ENCODE measurements at regions not wholly inside any gene's neighbourhood (a gene's known extent, or its start where the extent isn't known, plus 50 kb on each side); places are given as distances from the start of the nearest gene placed in this dataset.

DNA sequence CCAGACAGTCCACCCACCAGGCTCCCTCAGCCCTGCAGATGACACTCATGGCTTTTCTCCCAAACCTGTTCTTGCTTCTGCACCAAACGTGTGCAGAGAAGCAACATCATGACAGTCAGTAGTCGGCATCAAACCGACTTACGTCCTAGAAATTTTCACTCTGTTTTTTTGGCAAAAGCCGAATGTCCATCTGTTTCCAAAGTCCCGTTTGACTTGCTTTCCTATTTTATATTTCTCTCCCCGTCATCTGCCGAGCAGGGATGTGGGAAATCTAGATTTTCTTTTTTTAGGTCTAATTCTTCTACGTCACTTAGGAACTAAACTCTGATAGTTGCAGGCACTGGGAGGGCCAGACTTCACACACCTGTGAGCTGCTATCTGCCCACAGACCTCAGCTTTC lies 104.9 kb downstream of the RMI2 start:
- Histone ChIP-seq H3K4me2 (ENCODE audit: low read length) (no peak overlapping the region), H3K27me3 (ENCODE audit: control insufficient read depth, insufficient read depth, low read length) (peaks cover 54% of the 10 kb centered on the region), H3K4me3 (ENCODE audit: low read length) (no peak overlapping the region), H3K9me3 (replicated peaks; ENCODE audit: low read length) (no peaks in the 10 kb centered on the region), H3K36me3 (ENCODE audit: insufficient read depth, low read length) (no peaks in the 10 kb centered on the region), H3K4me1 (ENCODE audit: control insufficient read depth, insufficient read depth, low read length) (no peaks in the 10 kb centered on the region), H3K9ac (ENCODE audit: low read depth, low read length) (no peak overlapping the region)

GRCh38 chr16:11452298-11452697 lies 107.0 kb downstream of the RMI2 start:
- no peak overlapping the region for H3K4me2 ChIP-seq (ENCODE audit: low read length)
- no peaks in the 10 kb centered on the region for H3K36me3 ChIP-seq (ENCODE audit: insufficient read depth, low read length)
- peaks cover 49% of the 10 kb centered on the region for H3K27me3 ChIP-seq (ENCODE audit: control insufficient read depth, insufficient read depth, low read length)
- no peak overlapping the region for H3K9ac ChIP-seq (ENCODE audit: low read depth, low read length)
- H3K4me1 ChIP-seq (ENCODE audit: control insufficient read depth, insufficient read depth, low read length): no peaks in the 10 kb centered on the region
- no peaks in the 10 kb centered on the region for H3K9me3 ChIP-seq (replicated peaks; ENCODE audit: low read length)
- H3K4me3 ChIP-seq (ENCODE audit: low read length): no peak overlapping the region

DNA sequence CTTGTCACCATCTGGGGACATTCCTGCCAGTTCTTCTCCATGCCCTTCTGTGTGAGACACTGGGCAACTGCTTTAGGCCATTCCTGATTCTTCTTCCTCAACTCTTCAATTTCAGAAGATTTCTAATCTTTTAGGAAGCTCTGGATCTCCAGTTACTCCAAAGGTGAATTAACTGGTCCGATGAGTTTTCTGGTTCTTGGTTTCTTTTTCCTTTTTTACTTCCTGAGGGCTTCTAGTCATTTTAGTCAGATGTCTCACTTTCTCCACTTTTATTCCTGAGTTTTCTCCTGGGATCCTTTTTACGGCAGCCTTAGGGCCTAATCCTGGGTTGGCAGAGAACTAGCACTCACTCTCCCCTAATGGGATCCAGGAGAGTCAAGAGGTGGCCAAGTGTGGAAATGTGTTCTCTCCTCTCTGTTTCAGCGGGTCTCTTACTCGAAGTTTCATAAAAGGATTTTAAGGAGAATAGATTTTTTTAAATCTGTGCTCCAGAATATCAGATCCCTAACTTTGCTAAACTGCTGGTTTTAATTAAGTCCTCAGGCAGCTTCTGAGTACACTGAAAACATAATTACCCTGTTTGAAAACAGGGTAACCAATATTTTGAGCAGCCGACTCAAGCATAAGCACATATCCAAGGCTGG lies 107.6 kb downstream of the RMI2 start:
- H3K4me3 ChIP-seq (ENCODE audit: low read length): no peak overlapping the region
- H3K9me3 ChIP-seq (replicated peaks; ENCODE audit: low read length): no peaks in the 10 kb centered on the region
- H3K4me1 ChIP-seq (ENCODE audit: control insufficient read depth, insufficient read depth, low read length): no peaks in the 10 kb centered on the region
- H3K4me2 ChIP-seq (ENCODE audit: low read length): no peak overlapping the region
- H3K27me3 ChIP-seq (ENCODE audit: control insufficient read depth, insufficient read depth, low read length): peaks cover 49% of the 10 kb centered on the region
- H3K9ac ChIP-seq (ENCODE audit: low read depth, low read length): no peak overlapping the region
- H3K36me3 ChIP-seq (ENCODE audit: insufficient read depth, low read length): no peaks in the 10 kb centered on the region

DNA sequence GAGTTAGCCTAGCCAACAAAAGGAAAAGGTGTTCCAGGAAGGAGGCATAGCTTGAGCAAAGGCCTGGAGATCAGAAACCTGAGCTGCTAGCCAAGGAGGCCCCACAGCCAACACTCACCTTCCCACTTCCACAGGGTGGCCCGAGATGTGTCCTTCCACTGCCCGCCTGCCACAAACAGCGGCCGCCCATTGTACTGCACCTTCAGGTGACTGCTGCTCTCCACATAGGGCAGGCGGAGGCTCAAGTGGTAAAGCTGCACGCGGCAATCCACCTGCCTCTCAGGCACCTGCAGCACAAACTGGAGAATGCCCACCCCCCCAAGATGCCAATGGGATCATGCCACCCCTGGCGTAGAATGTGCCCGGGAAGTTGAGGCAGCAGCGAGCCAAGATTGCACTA lies 111.5 kb downstream of the RMI2 start:
- H3K9ac ChIP-seq (ENCODE audit: low read depth, low read length): no peak overlapping the region

GRCh38 chr16:11459722-11460121 lies 114.5 kb downstream of the RMI2 start:
- Histone ChIP-seq H3K36me3 (ENCODE audit: insufficient read depth, low read length) (no peaks in the 10 kb centered on the region), H3K9me3 (replicated peaks; ENCODE audit: low read length) (no peaks in the 10 kb centered on the region), H3K9ac (ENCODE audit: low read depth, low read length) (no peak overlapping the region), H3K4me1 (ENCODE audit: control insufficient read depth, insufficient read depth, low read length) (no peaks in the 10 kb centered on the region), H3K4me2 (ENCODE audit: low read length) (no peak overlapping the region), H3K4me3 (ENCODE audit: low read length) (no peak overlapping the region), H3K27me3 (ENCODE audit: control insufficient read depth, insufficient read depth, low read length) (peaks cover 27% of the 10 kb centered on the region)

More for the DNA sequence above, 111.5 kb downstream of the RMI2 start:
- Histone ChIP-seq H3K9me3 (replicated peaks; ENCODE audit: low read length) (no peaks in the 10 kb centered on the region), H3K27me3 (ENCODE audit: control insufficient read depth, insufficient read depth, low read length) (peaks cover 46% of the 10 kb centered on the region), H3K4me3 (ENCODE audit: low read length) (no peak overlapping the region), H3K4me1 (ENCODE audit: control insufficient read depth, insufficient read depth, low read length) (no peaks in the 10 kb centered on the region), H3K4me2 (ENCODE audit: low read length) (no peak overlapping the region), H3K36me3 (ENCODE audit: insufficient read depth, low read length) (no peaks in the 10 kb centered on the region)

DNA sequence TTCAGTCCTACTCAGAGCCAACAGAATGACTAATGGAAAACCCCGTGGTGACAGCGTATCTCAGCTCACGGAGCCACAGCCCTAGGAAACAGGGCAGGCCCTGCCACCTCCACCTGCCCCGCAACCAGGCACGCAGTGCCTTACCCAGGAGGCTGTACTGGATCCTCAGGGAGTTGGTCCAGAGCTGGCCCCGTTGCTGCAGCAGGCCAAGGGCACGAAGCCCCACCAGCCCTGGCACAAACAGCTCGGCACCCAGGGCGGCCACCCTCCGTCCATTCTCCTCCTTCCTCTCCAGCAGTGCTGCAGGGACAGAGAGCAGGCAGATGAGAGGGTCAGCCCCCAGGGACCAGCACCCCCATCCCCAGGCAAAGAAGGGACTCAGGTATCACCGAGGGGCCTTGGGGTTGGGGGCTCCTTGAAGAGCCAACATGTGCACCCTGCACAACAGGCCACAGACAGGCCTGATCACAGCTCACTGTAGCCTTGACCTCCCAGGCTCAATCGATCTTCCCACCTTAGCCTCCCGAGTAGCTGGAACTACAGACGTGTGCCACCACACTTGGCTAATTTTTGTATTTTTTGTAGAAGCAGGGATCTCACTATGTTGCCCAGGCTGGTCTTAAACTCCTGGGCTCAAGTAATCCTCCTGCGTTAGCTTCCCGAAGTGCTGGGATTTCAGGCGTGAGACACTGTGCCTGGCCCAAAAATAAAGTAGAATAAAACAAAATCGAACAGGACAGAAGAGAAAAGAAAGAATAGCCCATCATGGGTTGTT lies 115.7 kb downstream of the RMI2 start:
- Histone ChIP-seq H3K9ac (ENCODE audit: low read depth, low read length) (no peak overlapping the region), H3K4me2 (ENCODE audit: low read length) (no peak overlapping the region), H3K4me3 (ENCODE audit: low read length) (no peak overlapping the region), H3K27me3 (ENCODE audit: control insufficient read depth, insufficient read depth, low read length) (peaks cover 34% of the 10 kb centered on the region), H3K36me3 (ENCODE audit: insufficient read depth, low read length) (no peaks in the 10 kb centered on the region), H3K9me3 (replicated peaks; ENCODE audit: low read length) (no peaks in the 10 kb centered on the region), H3K4me1 (ENCODE audit: control insufficient read depth, insufficient read depth, low read length) (no peaks in the 10 kb centered on the region)

GRCh38 chr16:11461595-11461990 lies 116.3 kb downstream of the RMI2 start:
- no peaks in the 10 kb centered on the region for H3K4me1 ChIP-seq (ENCODE audit: control insufficient read depth, insufficient read depth, low read length)
- H3K27me3 ChIP-seq (ENCODE audit: control insufficient read depth, insufficient read depth, low read length): peaks cover 34% of the 10 kb centered on the region
- H3K9me3 ChIP-seq (replicated peaks; ENCODE audit: low read length): no peaks in the 10 kb centered on the region
- H3K4me3 ChIP-seq (ENCODE audit: low read length): no peak overlapping the region
- no peak overlapping the region for H3K4me2 ChIP-seq (ENCODE audit: low read length)
- H3K9ac ChIP-seq (ENCODE audit: low read depth, low read length): no peak overlapping the region
- no peaks in the 10 kb centered on the region for H3K36me3 ChIP-seq (ENCODE audit: insufficient read depth, low read length)

DNA sequence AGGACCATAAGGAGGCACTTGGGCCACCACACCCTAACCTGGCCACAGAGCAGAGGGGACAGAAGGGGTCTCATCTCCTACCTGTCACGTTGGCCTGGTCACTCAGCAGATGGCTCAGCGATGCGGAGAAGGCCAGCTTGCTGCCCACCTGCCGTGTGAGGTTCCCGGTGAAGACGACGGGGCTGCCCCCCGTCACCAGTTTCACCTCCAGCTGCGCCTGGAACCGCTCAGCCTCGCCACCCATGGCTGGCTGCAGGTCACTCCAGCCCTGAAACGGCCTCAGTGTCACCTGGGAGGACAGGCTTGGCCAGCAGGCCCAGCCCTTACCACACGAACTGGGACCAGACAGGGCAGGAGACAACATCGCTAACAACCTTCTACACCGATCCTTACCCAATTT lies 116.8 kb downstream of the RMI2 start:
- no peak overlapping the region for H3K4me3 ChIP-seq (ENCODE audit: low read length)
- H3K36me3 ChIP-seq (ENCODE audit: insufficient read depth, low read length): no peaks in the 10 kb centered on the region
- H3K4me2 ChIP-seq (ENCODE audit: low read length): no peak overlapping the region
- H3K9ac ChIP-seq (ENCODE audit: low read depth, low read length): no peak overlapping the region
- H3K4me1 ChIP-seq (ENCODE audit: control insufficient read depth, insufficient read depth, low read length): no peaks in the 10 kb centered on the region
- peaks cover 34% of the 10 kb centered on the region for H3K27me3 ChIP-seq (ENCODE audit: control insufficient read depth, insufficient read depth, low read length)
- no peaks in the 10 kb centered on the region for H3K9me3 ChIP-seq (replicated peaks; ENCODE audit: low read length)

- Histone ChIP-seq H3K4me2 (ENCODE audit: low read length) (no peak overlapping the region), H3K4me1 (ENCODE audit: control insufficient read depth, insufficient read depth, low read length) (no peaks in the 10 kb centered on the region), H3K4me3 (ENCODE audit: low read length) (no peak overlapping the region), H3K9me3 (replicated peaks; ENCODE audit: low read length) (no peaks in the 10 kb centered on the region), H3K27me3 (ENCODE audit: control insufficient read depth, insufficient read depth, low read length) (peaks cover 41% of the 10 kb centered on the region), H3K9ac (ENCODE audit: low read depth, low read length) (no peak overlapping the region), H3K36me3 (ENCODE audit: insufficient read depth, low read length) (no peaks in the 10 kb centered on the region)
These were observed 117.6 kb downstream of the RMI2 start for GRCh38 chr16:11462861-11463260.

DNA sequence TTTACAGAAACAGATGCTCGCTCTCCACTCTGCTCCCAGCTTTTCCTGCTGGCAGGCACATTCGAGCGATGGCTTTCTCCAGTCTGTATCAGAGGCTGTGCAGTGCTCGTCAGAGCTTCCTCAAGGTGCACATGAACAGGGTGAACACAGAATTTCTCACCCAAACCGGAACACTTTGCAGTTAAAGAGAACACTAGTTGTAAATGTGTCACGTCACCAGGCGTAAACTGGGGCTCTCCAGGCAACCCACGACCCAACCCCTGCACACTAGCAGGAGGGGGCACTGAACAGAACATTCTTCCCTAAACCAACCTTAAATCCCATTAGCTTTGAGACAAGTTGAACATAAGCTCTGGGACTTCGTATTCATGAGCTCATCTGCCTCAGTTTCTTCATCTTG lies 119.0 kb downstream of the RMI2 start:
- H3K4me1 ChIP-seq (ENCODE audit: control insufficient read depth, insufficient read depth, low read length): no peaks in the 10 kb centered on the region
- no peaks in the 10 kb centered on the region for H3K9me3 ChIP-seq (replicated peaks; ENCODE audit: low read length)
- peaks cover 50% of the 10 kb centered on the region for H3K27me3 ChIP-seq (ENCODE audit: control insufficient read depth, insufficient read depth, low read length)
- no peak overlapping the region for H3K9ac ChIP-seq (ENCODE audit: low read depth, low read length)
- no peak overlapping the region for H3K4me2 ChIP-seq (ENCODE audit: low read length)
- no peaks in the 10 kb centered on the region for H3K36me3 ChIP-seq (ENCODE audit: insufficient read depth, low read length)
- no peak overlapping the region for H3K4me3 ChIP-seq (ENCODE audit: low read length)

DNA sequence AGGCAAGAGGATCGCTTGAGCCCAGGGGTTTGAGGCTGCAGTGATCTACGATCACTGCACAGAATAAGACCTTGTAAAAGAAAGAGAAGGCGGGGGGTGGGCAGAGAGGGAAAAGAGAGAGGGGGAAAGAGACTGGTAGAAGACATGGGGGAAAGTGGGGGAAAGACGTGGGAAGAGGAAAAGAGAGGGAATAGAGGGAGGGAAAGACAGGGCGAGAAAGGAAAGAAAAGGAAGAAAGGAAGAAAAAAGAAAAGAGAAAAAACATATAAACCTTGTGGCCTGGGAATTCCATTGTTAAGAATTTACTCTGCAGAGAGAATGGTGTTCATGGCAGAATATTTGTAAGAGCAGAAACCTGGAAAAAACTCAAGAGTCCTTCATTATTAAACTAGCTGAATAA lies 120.4 kb downstream of the RMI2 start:
- no peaks in the 10 kb centered on the region for H3K4me1 ChIP-seq (ENCODE audit: control insufficient read depth, insufficient read depth, low read length)
- H3K4me3 ChIP-seq (ENCODE audit: low read length): no peak overlapping the region
- no peaks in the 10 kb centered on the region for H3K36me3 ChIP-seq (ENCODE audit: insufficient read depth, low read length)
- H3K9ac ChIP-seq (ENCODE audit: low read depth, low read length): no peak overlapping the region
- H3K9me3 ChIP-seq (replicated peaks; ENCODE audit: low read length): no peaks in the 10 kb centered on the region
- H3K4me2 ChIP-seq (ENCODE audit: low read length): no peak overlapping the region
- peaks cover 51% of the 10 kb centered on the region for H3K27me3 ChIP-seq (ENCODE audit: control insufficient read depth, insufficient read depth, low read length)

All from skeletal muscle satellite cell (primary cell).